H4 (cell line): ENCODE measurements at regions not wholly inside any gene's neighbourhood (a gene's known extent, or its start where the extent isn't known, plus 50 kb on each side); places are given as distances from the start of the nearest gene placed in this dataset.
"Not testable (repeated sequence)": the region's sequence is repeated elsewhere in the genome, so short reads cannot be mapped to it uniquely, and the experiment has no call there.

ENCODE experiments used
- DNase-seq: peaks from one replicate; pipeline ENCODE4 v3.0.0-alpha.2; 2015; ENCODE audit warnings: low spot score

DNA sequence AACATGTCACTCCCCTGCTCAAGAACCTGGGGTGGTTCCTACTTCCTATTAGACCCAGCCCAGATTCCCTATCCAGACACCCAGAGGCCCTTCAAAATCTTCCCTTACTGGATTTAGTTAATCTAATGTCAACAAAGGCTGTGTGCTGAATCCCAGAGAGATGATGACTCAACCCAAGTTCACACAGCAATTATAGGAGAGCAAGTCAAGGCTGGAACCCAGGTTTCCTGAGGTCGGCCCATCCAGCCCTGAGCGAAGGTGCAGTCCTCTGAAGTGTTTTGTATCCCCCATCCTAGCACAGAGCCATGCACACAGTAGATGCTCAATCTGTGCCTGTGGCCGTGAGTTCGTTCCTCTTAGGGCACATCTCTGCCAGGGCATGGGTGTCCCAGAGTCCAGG is 452.1 kb downstream of the GOLGA6L6 start:
- not testable (repeated sequence) for DNase-seq

DNA sequence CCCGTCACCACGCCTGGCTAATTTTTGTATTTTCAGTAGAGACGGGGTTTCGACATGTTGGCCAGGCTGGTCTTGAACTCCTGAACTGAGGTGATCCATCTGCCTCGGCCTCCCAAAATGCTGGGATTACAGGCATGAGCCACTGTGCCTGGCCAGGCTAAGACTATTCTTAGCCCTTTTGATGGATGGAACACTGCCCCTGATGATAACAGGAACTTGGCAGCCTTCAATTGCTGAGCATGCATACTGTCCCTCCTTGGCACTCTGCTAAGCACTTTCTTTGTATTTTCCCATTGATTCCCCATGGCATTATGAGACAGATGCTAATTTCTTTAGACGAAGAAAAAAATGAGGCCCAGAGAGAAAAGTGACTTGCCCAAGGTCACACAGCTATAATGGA is 457.6 kb downstream of the GOLGA6L6 start:
- DNase-seq = not testable (repeated sequence)

DNA sequence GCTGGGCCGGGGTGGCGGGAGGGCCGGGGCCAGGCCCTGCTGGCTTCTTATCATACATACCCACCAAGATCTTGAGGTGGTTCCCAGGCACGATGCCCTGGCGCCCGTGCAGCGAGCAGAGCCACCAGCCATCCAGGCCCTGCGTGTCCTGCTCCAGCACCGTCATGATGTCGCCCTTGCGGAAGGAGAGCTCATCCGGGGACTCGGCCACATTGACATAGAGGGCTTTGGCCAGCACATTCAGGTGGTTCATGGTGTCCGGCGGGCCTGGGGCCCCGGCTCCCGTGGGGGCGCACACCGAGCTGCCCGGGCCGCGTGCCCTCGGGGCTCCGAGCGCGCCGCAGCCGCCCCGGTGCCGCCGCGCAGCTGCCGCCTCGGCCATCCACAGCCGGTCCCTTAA is 467.5 kb downstream of the GOLGA6L6 start:
- not testable (repeated sequence) for DNase-seq

DNA sequence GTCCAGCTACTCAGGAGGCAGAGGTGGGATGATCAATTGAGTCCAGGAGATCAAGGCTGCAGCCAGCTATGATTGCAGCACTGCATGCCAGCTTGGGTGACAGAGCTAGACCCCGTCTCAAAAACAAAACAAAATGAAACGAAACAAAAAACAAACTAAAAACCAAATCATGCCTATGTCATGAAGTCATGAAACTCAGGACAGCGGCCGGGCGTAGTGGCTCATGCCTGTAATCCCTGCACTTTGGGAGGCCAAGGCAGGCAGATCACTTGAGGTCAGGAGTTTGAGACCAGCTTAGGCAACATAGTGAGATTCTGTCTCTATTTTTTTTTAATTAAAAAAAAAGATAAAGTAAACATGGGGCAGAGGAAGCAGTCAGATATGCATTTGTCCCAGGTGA is 472.6 kb downstream of the GOLGA6L6 start:
- not testable (repeated sequence) for DNase-seq

DNA sequence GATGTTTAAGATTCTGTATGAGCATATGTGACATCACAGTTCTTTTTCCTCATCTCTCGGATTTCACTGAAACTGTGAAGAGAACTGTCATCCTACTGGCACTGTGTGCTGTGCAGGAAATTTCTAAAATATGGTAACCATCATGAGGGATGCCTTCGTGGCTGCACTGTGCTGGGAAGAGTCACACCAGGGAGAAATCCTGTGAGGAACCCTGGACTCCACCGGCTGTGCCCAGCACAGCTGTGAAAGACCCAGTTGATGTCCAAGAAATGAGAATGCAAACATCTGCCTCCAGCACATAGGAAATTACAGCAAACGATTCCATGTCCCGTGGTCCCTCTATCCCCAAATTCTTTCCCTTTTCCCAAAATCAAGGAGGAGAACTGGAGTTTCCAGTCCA is 475.4 kb downstream of the GOLGA6L6 start:
- not testable (repeated sequence) for DNase-seq

DNA sequence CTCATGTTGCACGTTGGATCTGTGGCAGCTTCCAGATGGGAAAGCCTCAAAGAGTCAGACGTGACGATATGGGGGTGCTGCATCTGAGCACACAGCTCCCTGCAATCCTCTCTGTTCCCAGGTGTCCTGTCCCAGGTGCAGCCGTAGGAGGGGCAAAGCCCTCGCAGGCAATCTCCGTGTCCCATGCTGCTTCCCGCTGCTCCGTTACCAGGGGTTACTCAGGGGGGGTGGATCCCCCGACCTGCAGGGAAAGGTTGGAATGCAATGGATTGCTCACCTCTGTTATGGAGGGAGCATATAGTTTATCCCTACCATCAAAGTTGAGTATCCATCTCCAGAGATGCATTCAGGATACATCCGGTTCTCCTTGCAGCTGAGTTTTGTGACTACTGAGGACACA is 476.1 kb downstream of the GOLGA6L6 start:
- DNase-seq = not testable (repeated sequence)

DNA sequence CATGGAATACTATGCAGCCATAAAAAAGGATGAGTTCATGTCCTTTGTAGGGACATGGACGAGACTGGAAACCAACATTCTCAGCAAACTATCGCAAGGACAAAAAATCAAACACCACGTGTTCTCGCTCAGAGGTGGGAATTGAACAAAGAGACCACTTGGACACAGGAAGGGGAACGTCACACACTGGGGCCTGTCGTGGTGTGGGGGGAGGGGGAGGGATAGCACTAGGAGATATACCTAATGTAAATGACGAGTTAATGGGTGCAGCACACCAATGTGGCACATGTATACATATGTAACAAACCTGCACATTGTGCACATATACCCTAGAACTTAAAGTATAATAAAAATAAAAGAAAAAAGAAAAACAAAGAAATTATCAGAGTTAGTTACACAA is 478.4 kb downstream of the GOLGA6L6 start:
- DNase-seq = not testable (repeated sequence)

DNA sequence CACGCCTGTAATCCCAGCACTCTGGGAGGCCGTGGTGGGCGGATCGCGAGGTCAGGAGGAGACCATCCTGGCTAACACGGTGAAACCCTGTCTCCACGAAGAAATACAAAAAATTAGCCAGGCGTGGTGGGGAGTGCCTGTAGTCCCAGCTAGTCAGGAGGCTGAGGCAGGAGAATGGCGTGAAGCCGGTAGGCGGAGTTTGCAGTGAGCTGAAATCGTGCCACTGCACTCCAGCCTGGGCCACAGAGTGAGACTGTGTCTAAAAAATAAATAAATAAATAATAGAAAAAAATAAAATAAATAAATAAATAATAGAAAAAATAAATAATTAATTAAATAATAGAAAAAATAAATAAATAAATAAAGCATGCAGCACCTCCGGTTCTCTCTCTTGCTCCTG is 480.8 kb downstream of the GOLGA6L6 start:
- DNase-seq = not testable (repeated sequence)

DNA sequence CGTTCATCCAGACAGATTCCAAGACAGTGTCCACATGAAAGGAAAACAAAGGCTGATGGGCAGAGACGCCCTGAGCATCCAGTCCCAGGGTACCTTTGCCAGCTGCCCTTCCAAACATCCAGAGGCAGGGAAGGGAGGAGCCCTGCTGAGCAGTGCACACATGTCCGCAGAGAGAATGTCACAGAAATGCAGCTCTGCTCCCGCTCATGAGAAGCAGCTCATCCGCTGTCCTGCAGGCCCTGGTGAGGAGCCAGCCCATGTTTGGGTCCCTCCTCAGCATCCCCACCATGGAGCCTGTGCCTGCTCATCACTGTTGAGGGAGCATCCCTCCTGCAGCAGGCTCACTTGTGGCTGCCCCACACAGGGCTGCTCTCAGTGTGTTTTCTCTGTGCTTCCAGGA is 484.7 kb downstream of the GOLGA6L6 start:
- not testable (repeated sequence) for DNase-seq

DNA sequence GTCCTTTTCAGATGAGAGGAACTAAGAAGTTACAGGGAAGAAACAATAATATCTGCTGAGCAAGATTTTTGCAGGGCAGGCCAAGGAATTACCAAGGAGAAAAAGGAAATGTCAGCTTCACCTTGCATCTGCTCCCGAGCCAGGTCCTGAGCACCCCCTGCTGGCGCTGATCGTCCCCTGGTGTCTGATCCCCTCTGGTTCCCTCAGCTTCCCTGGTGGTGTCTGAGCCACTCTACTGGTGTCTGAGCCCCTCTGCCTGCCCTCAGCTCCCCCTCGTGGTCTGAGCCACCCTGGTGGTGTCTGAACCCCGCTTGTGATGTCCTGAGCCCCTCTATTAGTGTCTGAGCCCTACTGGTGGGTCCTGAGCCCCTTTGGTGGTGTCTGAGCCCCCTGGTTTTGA is 485.7 kb downstream of the GOLGA6L6 start:
- not testable (repeated sequence) for DNase-seq

DNA sequence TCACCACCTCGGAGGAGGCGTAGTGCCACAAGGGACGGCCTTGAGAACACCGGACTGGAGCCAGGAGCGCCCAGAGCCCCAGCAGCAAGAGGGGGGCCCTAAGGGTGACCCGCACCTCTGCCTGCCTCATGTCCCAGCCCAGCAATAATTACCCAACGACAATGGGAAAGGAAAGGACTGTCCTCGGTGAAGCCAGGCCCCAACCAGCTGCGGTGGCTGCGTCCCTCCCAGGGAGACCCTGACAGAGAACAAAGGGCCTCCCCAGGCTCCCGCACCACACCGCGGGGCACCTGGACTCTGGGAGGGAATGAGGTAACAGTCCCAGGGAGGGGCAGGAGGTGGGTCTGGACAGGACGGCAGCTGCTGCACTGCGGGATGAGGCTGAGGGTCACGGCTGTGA is 493.4 kb downstream of the GOLGA6L6 start:
- DNase-seq = not testable (repeated sequence)

DNA sequence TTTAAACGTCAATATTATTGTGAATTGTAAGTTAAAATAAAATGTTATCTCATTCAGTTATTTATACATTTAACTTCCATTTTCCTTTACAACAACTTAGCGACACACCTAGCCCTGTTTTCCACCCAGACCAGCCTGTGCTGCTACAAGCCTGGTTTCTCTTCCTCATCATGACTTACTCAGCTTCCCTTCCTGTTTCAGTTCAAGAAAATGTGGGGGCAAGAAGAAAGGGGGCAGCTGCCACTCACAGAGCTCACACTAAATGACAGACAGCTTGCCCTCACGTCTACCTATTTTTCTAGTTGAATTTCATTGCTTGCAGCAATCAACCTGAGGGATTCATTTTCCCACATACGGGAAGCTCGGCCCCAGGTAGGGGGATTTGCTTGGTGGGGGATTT is 496.4 kb downstream of the GOLGA6L6 start:
- DNase-seq = not testable (repeated sequence)

DNA sequence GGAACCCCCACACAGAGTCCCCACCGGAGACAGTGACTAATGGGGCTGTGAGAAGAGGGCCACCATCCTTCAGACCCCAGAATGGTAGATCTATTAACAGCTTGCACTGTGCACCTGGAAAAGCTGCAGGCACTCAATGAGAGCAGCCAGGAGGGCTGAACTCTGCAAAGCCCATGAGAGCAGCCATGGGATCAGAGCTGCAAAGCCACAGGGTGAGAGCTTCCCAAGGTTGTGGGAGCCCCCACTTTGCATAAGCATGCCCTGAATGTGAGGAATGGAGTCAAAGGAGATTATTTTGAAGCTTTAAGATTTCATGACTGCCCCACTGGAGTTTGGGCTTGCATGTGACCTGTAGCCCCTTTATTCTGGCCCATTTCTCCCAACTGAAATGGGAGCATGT is 500.9 kb downstream of the GOLGA6L6 start:
- DNase-seq = not testable (repeated sequence)

DNA sequence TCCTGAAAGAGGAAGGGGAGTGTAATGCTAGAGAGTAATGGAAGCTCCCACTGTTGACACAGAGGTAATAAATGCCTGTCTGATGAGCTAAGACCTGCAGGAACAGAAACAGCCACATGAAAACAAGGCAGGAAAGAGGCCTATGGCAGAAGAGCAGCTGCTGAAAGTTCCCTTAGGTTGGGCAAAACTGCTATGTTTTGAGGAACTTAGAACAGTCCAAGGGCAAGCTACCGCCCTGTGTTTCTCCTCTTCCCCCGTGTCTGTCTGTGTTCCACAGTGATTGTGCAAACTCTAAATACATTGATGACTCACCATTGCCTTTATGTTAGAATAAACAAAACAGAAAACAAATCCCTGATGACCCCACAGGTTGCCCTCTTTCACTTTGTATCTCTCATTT is 516.6 kb downstream of the GOLGA6L6 start:
- DNase-seq = not testable (repeated sequence)

DNA sequence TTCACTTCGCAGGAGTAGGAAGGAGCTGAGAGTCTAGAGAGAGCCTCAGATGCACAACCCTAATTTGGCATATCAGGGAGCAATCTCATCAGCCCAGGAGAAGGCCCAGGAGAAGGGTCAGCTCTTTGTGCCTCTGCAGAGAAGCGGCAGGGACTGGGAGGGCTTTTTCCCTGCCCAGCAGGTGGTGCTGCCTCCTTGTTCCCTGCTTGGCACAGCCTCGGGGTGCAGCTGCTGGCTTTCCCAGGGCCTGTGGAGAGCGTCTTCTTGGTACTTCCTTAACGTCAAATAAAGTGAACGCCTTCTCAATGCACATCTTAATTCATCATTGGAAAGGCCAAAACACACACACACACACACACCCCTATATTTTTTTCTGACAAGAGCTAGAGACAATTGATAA is 519.3 kb downstream of the GOLGA6L6 start:
- not testable (repeated sequence) for DNase-seq

DNA sequence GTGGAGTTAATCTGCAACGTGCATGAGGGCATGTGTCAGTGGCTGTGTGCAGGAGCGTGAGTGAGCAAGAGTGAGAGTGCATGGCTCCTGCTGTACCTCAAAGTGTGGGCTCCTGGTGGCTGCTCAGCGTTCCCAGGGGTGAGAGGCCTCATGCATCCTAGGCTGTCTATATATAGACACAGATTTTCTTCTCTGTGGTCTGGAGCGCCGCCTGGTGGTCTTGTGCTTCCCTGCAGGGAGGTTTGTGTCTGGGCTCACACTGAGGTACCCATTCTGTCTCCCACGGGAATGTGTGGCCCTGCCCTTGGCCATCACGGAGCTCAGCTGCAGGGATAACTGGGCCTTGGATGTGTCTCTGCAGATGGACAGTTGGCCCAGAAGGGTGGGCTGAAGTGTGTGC is 520.2 kb downstream of the GOLGA6L6 start:
- DNase-seq = not testable (repeated sequence)

DNA sequence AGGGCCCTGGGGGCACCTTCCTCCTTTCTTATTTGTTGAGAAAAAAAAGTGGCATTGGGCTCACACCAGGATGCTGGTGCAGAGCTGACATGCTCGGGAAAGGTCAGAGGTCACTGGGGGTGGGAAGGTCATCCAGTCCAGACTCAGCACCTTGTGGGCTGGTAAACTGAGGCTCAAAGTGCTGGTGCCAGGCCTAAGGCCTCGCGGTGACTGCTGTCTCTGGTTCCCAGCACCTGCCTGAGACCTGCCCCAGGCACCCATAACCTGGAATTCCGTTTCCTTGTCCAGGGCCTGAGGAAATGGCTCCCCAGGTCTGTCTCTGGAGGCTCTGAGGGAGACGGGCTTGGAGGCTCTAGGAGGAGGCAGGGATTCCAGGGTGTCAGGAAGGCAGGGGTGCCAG is 521.0 kb downstream of the GOLGA6L6 start:
- not testable (repeated sequence) for DNase-seq

DNA sequence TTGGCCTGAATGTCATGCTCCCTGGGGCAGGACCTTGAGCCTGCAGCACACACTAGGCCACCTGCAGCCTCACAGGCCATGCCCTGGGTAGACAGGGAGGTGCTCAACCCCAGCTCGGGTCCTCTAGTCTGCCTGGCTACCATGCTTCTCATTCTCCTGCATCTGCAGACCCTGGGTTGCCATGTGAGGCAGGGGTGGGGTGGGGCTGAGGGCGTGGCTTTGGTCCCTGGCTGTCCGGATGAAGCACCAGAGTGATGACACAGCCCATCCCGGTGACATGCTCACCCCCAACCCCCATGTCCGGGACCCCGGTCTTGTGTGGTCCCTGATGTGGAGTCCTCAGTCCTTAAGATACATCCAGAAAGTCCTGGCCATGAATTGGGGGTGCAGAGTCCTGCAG is 521.8 kb downstream of the GOLGA6L6 start:
- DNase-seq = not testable (repeated sequence)

DNA sequence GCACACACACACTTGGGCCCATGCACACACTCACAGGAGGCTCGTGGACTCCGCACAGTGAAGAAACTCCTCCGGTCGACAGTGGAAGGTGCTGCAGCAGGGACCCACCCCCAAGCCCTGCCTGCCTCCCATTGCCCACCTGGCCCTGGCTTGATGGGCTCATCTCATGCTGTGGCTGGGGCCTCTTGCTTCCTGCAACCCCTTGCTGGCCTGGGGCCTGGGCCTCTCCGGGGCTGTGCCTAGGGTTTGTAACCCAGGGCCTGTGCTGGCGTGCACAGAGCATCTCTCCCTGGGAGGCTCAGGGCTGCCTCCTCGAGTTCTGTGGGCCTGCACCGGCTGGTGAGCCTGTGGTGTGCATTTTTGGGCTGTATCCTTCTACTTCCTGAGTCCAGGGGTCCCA is 524.0 kb downstream of the GOLGA6L6 start:
- not testable (repeated sequence) for DNase-seq

DNA sequence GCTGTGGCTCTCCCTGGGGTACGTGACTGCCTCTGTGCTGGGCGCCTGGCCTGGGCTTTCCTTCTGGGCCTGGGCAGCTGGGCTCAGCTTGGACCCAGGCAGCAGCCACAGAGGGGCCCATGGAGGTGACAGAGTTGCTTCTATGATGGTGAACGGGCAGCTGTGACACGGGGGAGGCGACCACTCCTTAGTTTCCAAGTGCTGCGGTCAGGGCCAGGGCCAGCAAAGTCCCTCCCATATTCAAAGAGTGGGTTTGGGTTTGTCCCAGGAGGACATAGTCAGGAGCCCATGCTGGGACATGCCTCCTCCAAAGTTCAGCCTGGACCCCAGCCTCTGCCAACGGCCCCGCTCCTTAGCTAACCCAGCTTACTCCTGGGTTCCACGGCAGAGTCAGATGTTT is 524.7 kb downstream of the GOLGA6L6 start:
- not testable (repeated sequence) for DNase-seq

DNA sequence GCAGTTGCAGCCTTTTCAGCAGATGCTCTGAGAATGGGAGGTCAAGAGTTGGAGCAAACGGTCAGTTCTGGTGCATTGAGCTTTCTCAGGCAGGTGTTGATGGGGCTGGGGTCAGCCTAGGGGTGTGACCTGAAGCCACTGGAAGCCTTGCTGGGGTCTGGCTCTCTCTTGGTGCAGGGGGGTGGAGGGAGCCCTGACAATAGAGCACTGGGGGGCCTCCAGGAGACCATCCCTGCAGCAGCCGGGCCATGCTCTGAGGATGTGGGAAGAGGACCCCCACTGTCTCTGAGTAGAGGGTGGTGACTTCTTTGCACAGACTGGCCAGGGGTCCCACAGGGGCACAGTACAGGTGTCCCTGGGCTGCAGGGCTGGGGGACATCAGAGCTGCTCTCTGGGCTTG is 528.8 kb downstream of the GOLGA6L6 start:
- DNase-seq = not testable (repeated sequence)

DNA sequence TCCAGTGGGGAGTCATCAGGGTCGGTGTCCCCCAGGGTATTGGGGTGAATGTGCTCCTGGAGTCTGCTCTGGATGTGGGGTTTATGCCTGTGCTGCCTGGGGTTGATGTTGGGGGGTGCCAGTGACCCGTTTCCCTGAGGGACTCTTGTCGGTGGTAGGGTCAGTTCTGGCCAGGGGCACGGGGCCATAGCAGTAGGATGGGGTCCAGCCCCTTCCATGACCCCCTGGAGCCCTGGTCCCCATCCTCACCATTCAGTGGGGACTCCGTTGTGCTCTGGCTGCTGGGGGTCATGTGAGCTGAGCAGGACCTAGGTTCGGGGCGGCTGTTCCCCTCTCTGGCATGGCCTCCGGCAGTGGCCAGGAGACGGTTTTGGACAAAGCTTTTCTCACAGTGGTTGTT is 530.8 kb downstream of the GOLGA6L6 start:
- not testable (repeated sequence) for DNase-seq

DNA sequence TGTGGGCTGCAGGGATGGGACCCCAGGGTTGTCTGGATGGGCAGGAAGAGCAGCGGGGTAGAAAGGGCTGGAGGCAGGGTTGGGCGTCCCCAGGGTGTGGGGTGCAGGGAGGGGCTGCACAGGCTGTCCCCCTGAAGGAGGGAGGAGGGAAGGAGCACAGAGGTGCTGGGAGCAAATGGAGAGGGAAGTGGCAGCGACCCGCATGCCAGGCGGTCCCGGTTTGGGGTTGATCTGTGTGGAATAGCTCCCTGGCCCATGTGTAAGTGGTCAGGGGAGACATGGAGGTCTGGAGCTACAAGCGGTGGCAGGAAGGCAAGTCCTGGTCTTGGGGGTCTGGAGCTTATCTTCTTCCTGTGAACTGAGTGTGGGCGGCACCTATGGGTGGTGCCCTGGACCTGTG is 532.0 kb downstream of the GOLGA6L6 start:
- DNase-seq = not testable (repeated sequence)

DNA sequence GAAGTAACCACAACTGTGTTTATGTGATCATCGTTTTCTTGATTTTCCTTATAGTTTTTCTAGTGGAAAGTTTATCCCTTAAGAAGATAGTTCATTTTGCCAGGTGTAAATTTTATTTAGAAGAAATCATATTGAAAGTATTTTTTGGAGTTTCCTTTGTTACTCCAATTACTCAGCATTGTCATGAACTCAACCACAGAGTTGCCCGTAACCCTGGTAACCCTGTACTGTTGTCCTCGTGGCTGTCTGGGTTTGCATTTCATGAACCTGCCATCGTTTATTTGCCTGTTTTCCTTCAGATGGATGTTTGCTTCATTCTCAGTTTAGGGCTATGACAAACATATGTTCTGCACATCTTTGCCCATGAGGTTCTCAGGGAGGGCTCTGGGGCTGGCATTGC is 534.3 kb downstream of the GOLGA6L6 start:
- not testable (repeated sequence) for DNase-seq

DNA sequence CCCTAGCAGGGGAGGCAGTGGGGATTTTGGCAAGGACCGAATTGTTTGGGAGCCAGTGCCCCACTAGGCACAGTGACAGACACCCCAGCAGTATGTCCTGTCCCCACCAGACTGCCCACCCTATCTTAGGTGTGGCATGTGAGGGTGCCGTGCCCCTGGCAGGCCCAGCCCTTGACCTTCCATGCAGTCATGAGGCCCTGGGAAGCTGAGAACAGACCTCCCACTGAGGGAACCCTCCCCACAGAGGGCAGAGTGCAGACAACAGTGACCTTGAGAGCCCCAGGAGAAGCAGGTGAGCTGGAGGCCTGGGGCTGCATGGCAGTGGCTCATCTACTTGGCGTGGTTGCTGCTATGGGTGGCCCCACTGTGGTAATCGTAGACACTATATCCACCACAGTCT is 538.1 kb downstream of the GOLGA6L6 start:
- DNase-seq = not testable (repeated sequence)
